Liver (tissue), 8 donors: ENCODE measurements at regions not wholly inside any gene's neighbourhood (a gene's known extent, or its start where the extent isn't known, plus 50 kb on each side); places are given as distances from the start of the nearest gene placed in this dataset.

ENCODE experiments used
- DNase-seq: peaks from one replicate; pipeline ENCODE4 v3.0.0-alpha.2; 2017; ENCODE audit warnings: low spot score
- H3K27ac ChIP-seq, 2 donors: one replicate each; pipeline ENCODE4 v1.7.0; 2013; ENCODE audit warnings: inconsistent platforms in 2 of 2, low read length in 2 of 2, control low read depth in 1 of 2, low read depth in 1 of 2, mild to moderate bottlenecking in 1 of 2
- H3K27me3 ChIP-seq, 4 donors: one replicate each; pipeline versions ENCODE4 v1.6.1 to v1.7.0; 2013; ENCODE audit warnings: low read length in 3 of 4, inconsistent platforms in 1 of 4, mild to moderate bottlenecking in 1 of 4, moderate library complexity in 1 of 4; ENCODE audit not compliant: control insufficient read depth in 4 of 4, insufficient read depth in 4 of 4
- H3K36me3 ChIP-seq, 4 donors: one replicate each; pipeline versions ENCODE4 v1.6.1 to v1.7.0; 2013; ENCODE audit warnings: low read length in 3 of 4, mild to moderate bottlenecking in 3 of 4, low read depth in 1 of 4, moderate library complexity in 1 of 4; ENCODE audit not compliant: control insufficient read depth in 4 of 4, insufficient read depth in 3 of 4
- H3K4me1 ChIP-seq, 4 donors: one replicate each; pipeline versions ENCODE4 v1.6.1 to v1.7.0; 2013; ENCODE audit warnings: low read length in 3 of 4, mild to moderate bottlenecking in 3 of 4, moderate library complexity in 1 of 4; ENCODE audit not compliant: control insufficient read depth in 4 of 4, insufficient read depth in 4 of 4
- H3K4me3 ChIP-seq, 3 donors: one replicate each; pipeline versions ENCODE4 v1.6.1 to v1.7.0; 2013; ENCODE audit warnings: low read length in 3 of 3, control low read depth in 1 of 3, low read depth in 1 of 3, mild to moderate bottlenecking in 1 of 3
- H3K9ac ChIP-seq, 2 donors: one replicate each; pipeline ENCODE4 v1.7.0; 2013; ENCODE audit warnings: low read length in 2 of 2, mild to moderate bottlenecking in 2 of 2, moderate library complexity in 2 of 2, control low read depth in 1 of 2, low read depth in 1 of 2
- H3K9me3 ChIP-seq, 4 donors: one replicate each; pipeline versions ENCODE4 v1.6.1 to v1.7.0; 2013; ENCODE audit warnings: low read length in 3 of 4; ENCODE audit not compliant: control insufficient read depth in 4 of 4
- EGR1 ChIP-seq, 2 donors: IDR thresholded peaks; 2 replicates each; pipeline ENCODE4 v1.6.1; 2016 to 2018; ENCODE audit warnings: antibody characterized with exemption in 2 of 2, low read depth in 2 of 2
- FOXA1 ChIP-seq: IDR thresholded peaks from 2 replicates; pipeline ENCODE4 v1.6.1; 2016; ENCODE audit warnings: antibody characterized with exemption
- FOXA2 ChIP-seq: IDR thresholded peaks from 2 replicates; pipeline ENCODE4 v1.6.1; 2016; ENCODE audit warnings: antibody characterized with exemption
- GABPA ChIP-seq, 2 donors: IDR thresholded peaks in 1 of 2; conservative IDR thresholded peaks in 1 of 2; 2 replicates each; pipeline ENCODE4 v1.6.1; 2016; ENCODE audit warnings: antibody characterized with exemption in 2 of 2, mild to moderate bottlenecking in 1 of 2, moderate library complexity in 1 of 2
- HNF4A ChIP-seq, 2 donors: conservative IDR thresholded peaks; 2 replicates each; pipeline ENCODE4 v1.6.1; 2016; ENCODE audit warnings: antibody characterized with exemption in 2 of 2, mild to moderate bottlenecking in 2 of 2
- HNF4G ChIP-seq: IDR thresholded peaks from 2 replicates; pipeline ENCODE4 v1.6.1; 2016; ENCODE audit warnings: antibody characterized with exemption
- JUND ChIP-seq, 2 donors: IDR thresholded peaks; 2 replicates each; pipeline ENCODE4 v1.6.1; 2016; ENCODE audit warnings: antibody characterized with exemption in 2 of 2
- NR2F2 ChIP-seq: IDR thresholded peaks from 2 replicates; pipeline ENCODE4 v1.6.1; 2016; ENCODE audit warnings: antibody characterized with exemption
- RAD21 ChIP-seq, 2 donors: IDR thresholded peaks; 2 replicates each; pipeline ENCODE4 v1.6.1; 2016; ENCODE audit warnings: antibody characterized with exemption in 2 of 2, mild to moderate bottlenecking in 2 of 2
- RXRA ChIP-seq, 2 donors: IDR thresholded peaks; 2 replicates each; pipeline ENCODE4 v1.6.1; 2017 to 2018; ENCODE audit warnings: antibody characterized with exemption in 2 of 2, mild to moderate bottlenecking in 1 of 2
- TAF1 ChIP-seq: conservative IDR thresholded peaks from 2 replicates; pipeline ENCODE4 v1.6.1; 2016; ENCODE audit warnings: antibody characterized with exemption, mild to moderate bottlenecking
- YY1 ChIP-seq: IDR thresholded peaks from 2 replicates; pipeline ENCODE4 v1.6.1; 2016; ENCODE audit warnings: antibody characterized with exemption, mild to moderate bottlenecking
- WGBS: extraction: QIAGEN DNeasy Blood & Tissue Kit; methylation state at CpG from one replicate; pipeline ENCODE4 v1.1.7; 2013; 5-methylcytosine and 5-hydroxymethylcytosine counted together
- TF ChIP-seq, protein P1 (sequence below): IDR thresholded peaks from 2 replicates; pipeline ENCODE4 v1.6.1; 2016; ENCODE audit warnings: antibody characterized with exemption
- TF ChIP-seq, protein P2 (sequence below): fragments of 150-350 bp; IDR thresholded peaks from 2 replicates; pipeline ENCODE4 v1.5.1; 2017; ENCODE audit warnings: improper control_type of control experiment, low read depth, low read length; ENCODE audit not compliant: missing input control
- TF ChIP-seq, protein P3 (sequence below): IDR thresholded peaks from 2 replicates; pipeline ENCODE4 v1.6.1; 2016; ENCODE audit warnings: antibody characterized with exemption
- TF ChIP-seq, protein P4 (sequence below): IDR thresholded peaks from 2 replicates; pipeline ENCODE4 v1.6.1; 2016; ENCODE audit warnings: antibody characterized with exemption, mild to moderate bottlenecking
- donor health status: healthy.
- donor health status: healthy.
- donor health status: healthy.
- donor health status: healthy.
- donor health status: healthy.

DNA sequence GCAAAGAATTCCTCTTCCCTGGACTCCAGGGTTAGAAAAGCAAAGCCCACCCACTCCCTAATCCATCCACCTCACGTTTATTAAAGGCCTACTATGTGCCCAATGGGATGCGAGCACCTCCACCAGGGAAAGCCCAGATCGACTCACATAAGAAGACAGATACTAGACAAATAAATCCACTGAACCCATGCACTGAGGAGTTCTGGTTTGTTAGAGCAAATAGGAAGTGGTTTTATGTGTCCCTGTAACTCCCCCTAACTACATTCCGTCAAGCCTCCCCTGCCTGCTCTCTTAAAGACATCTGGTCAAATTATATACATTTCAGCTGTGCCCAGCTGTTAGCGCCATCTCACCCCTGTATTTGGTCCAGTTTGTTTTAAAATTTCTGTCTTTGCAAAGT lies 218.5 kb upstream of the RPL38 start:
- H3K9me3 ChIP-seq: no peaks in the 10 kb centered on the region
- TF ChIP-seq FOXA2 (no peak), RXRA (IDR thresholded peaks at IDR 0.05) (no peak), EGR1 (IDR thresholded peaks at IDR 0.05; ENCODE audit: low read depth in 2 of 2) (no peak), JUND (IDR thresholded peaks at IDR 0.05) (no peak), HNF4A (conservative IDR thresholded peaks at IDR 0.05) (no peak), HNF4G (no peak), TAF1 (no peak), RAD21 (IDR thresholded peaks at IDR 0.05) (no peak), NR2F2 (no peak), YY1 (no peak), GABPA (IDR thresholded peaks at IDR 0.05 in 1 of 2, conservative IDR thresholded peaks at IDR 0.05 in 1 of 2) (no peak)
- TF ChIP-seq, protein P1, sequence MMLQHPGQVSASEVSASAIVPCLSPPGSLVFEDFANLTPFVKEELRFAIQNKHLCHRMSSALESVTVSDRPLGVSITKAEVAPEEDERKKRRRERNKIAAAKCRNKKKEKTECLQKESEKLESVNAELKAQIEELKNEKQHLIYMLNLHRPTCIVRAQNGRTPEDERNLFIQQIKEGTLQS: no peak
- TF ChIP-seq, protein P2, sequence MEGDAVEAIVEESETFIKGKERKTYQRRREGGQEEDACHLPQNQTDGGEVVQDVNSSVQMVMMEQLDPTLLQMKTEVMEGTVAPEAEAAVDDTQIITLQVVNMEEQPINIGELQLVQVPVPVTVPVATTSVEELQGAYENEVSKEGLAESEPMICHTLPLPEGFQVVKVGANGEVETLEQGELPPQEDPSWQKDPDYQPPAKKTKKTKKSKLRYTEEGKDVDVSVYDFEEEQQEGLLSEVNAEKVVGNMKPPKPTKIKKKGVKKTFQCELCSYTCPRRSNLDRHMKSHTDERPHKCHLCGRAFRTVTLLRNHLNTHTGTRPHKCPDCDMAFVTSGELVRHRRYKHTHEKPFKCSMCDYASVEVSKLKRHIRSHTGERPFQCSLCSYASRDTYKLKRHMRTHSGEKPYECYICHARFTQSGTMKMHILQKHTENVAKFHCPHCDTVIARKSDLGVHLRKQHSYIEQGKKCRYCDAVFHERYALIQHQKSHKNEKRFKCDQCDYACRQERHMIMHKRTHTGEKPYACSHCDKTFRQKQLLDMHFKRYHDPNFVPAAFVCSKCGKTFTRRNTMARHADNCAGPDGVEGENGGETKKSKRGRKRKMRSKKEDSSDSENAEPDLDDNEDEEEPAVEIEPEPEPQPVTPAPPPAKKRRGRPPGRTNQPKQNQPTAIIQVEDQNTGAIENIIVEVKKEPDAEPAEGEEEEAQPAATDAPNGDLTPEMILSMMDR: no peak
- TF ChIP-seq, protein P3, sequence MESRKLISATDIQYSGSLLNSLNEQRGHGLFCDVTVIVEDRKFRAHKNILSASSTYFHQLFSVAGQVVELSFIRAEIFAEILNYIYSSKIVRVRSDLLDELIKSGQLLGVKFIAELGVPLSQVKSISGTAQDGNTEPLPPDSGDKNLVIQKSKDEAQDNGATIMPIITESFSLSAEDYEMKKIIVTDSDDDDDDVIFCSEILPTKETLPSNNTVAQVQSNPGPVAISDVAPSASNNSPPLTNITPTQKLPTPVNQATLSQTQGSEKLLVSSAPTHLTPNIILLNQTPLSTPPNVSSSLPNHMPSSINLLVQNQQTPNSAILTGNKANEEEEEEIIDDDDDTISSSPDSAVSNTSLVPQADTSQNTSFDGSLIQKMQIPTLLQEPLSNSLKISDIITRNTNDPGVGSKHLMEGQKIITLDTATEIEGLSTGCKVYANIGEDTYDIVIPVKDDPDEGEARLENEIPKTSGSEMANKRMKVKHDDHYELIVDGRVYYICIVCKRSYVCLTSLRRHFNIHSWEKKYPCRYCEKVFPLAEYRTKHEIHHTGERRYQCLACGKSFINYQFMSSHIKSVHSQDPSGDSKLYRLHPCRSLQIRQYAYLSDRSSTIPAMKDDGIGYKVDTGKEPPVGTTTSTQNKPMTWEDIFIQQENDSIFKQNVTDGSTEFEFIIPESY: no peak
- H3K4me3 ChIP-seq: no peak overlapping the region
- 44% methylated on average over 5 of the region's 5 CpGs for WGBS
- H3K36me3 ChIP-seq: no peaks in the 10 kb centered on the region
- H3K9ac ChIP-seq: no peak overlapping the region
- DNase-seq: no peak
- no peaks in the 10 kb centered on the region for H3K4me1 ChIP-seq
- H3K27me3 ChIP-seq: peaks cover 0 to 2% (median 0%) of the 10 kb centered on the region in 4 donors
- H3K27ac ChIP-seq: no peak overlapping the region

DNA sequence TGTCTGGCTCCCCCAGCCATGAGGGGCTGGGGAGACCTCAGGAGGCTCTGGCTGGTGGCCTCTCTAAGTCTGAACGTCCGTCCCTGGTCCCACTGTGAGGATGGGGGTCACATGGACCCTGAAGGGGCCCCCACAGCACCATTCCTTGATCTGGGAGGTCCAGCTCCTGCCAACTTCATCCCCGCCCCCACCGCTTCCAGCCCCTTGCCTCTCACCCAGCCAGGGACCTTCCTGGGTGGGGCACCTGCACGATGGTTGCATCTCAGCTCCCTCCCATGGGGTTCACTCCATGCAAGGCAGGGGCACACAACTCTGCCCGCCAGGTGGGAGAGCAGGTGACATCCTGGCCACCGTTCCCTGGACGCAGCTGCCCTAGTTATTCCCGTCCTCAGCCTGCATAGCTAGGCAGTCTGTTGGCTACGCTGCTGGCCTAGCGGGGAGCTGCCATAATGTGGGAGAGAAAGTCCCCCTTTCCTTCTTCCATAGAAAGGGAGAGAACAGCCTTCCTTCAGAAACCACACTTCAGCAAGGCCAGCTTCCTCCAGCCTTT lies 217.9 kb upstream of the RPL38 start:
- Histone ChIP-seq H3K9me3 (no peaks in the 10 kb centered on the region), H3K4me1 (no peaks in the 10 kb centered on the region), H3K4me3 (no peak overlapping the region), H3K9ac (no peak overlapping the region), H3K36me3 (no peaks in the 10 kb centered on the region), H3K27ac (no peak overlapping the region), H3K27me3 (peaks cover 0 to 2% (median 0%) of the 10 kb centered on the region in 4 donors)
- 80% methylated on average over 11 of the region's 11 CpGs for WGBS
- TF ChIP-seq YY1 (no peak), FOXA1 (no peak), TAF1 (no peak), NR2F2 (no peak), RXRA (IDR thresholded peaks at IDR 0.05) (no peak), HNF4G (no peak)
- TF ChIP-seq, protein P3: no peak
- TF ChIP-seq, protein P4, sequence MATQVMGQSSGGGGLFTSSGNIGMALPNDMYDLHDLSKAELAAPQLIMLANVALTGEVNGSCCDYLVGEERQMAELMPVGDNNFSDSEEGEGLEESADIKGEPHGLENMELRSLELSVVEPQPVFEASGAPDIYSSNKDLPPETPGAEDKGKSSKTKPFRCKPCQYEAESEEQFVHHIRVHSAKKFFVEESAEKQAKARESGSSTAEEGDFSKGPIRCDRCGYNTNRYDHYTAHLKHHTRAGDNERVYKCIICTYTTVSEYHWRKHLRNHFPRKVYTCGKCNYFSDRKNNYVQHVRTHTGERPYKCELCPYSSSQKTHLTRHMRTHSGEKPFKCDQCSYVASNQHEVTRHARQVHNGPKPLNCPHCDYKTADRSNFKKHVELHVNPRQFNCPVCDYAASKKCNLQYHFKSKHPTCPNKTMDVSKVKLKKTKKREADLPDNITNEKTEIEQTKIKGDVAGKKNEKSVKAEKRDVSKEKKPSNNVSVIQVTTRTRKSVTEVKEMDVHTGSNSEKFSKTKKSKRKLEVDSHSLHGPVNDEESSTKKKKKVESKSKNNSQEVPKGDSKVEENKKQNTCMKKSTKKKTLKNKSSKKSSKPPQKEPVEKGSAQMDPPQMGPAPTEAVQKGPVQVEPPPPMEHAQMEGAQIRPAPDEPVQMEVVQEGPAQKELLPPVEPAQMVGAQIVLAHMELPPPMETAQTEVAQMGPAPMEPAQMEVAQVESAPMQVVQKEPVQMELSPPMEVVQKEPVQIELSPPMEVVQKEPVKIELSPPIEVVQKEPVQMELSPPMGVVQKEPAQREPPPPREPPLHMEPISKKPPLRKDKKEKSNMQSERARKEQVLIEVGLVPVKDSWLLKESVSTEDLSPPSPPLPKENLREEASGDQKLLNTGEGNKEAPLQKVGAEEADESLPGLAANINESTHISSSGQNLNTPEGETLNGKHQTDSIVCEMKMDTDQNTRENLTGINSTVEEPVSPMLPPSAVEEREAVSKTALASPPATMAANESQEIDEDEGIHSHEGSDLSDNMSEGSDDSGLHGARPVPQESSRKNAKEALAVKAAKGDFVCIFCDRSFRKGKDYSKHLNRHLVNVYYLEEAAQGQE: no peak
- DNase-seq: no peak
